HepG2 (cell line): ENCODE measurements at regions not wholly inside any gene's neighbourhood (a gene's known extent, or its start where the extent isn't known, plus 50 kb on each side); places are given as distances from the start of the nearest gene placed in this dataset.
A peak's percentile ranks its signal among the peaks of the same experiment; 100 is the strongest.

Experiments
- AFF4 ChIP-seq: sonication (generic); formaldehyde crosslinking; IDR thresholded peaks from 2 replicates; pipeline ENCODE4 v1.4.0; 2020; ENCODE audit warnings: missing genetic modification reagents
- BCL6 ChIP-seq: IDR thresholded peaks from 2 replicates; pipeline ENCODE4 v1.6.1; 2016; ENCODE audit warnings: missing genetic modification reagents, missing compliant biosample characterization
- CREM ChIP-seq, 2 experiments: sonication (generic) in 1 of 2; formaldehyde crosslinking in 1 of 2; IDR thresholded peaks; 2 replicates each; pipeline versions ENCODE4 v1.4.0 to v1.6.1; 2016 to 2020; ENCODE audit warnings: antibody characterized with exemption in 1 of 2, mild to moderate bottlenecking in 1 of 2, missing genetic modification reagents in 1 of 2
- MIER3 ChIP-seq: IDR thresholded peaks from 2 replicates; pipeline ENCODE4 v1.6.1; 2016; ENCODE audit warnings: missing compliant biosample characterization, borderline replicate concordance
- NR2F1 ChIP-seq, 2 experiments: fragments of 450-650 bp in 1 of 2; formaldehyde crosslinking in 1 of 2; IDR thresholded peaks; 2 replicates each; pipeline versions ENCODE4 v1.5.0 to v1.6.1; 2016 to 2020; ENCODE audit warnings: mild to moderate bottlenecking in 1 of 2, missing compliant biosample characterization in 1 of 2, missing genetic modification reagents in 1 of 2, moderate library complexity in 1 of 2
- PHF21A ChIP-seq: sonication (generic); formaldehyde crosslinking; IDR thresholded peaks from 2 replicates; pipeline ENCODE4 v1.5.0; 2020; ENCODE audit warnings: mild to moderate bottlenecking, missing genetic modification reagents
- POLR2AphosphoS5 ChIP-seq: IDR thresholded peaks from 2 replicates; pipeline ENCODE4 v1.6.1; 2012; ENCODE audit warnings: low read depth, low read length
- RXRA ChIP-seq: sonication (generic); formaldehyde crosslinking; IDR thresholded peaks from 2 replicates; pipeline ENCODE4 v1.5.1; 2020; ENCODE audit warnings: missing genetic modification reagents
- SRSF1 ChIP-seq: fragments of 200-400 bp; formaldehyde crosslinking; optimal IDR thresholded peaks from 2 replicates; pipeline ENCODE3; 2017; ENCODE audit warnings: mild to moderate bottlenecking, low read depth, low read length, moderate library complexity
- ZNF280D ChIP-seq: sonication (generic); formaldehyde crosslinking; IDR thresholded peaks from 2 replicates; pipeline ENCODE4 v1.5.1; 2020; ENCODE audit warnings: mild to moderate bottlenecking, missing genetic modification reagents
- ZNF292 ChIP-seq: sonication (generic); formaldehyde crosslinking; IDR thresholded peaks from 2 replicates; pipeline ENCODE4 v1.8.1; 2022; ENCODE audit warnings: mild to moderate bottlenecking, low read depth, missing genetic modification reagents, borderline replicate concordance
- ZNF564 ChIP-seq: sonication (generic); formaldehyde crosslinking; IDR thresholded peaks from 2 replicates; pipeline ENCODE4 v1.8.1; 2023; ENCODE audit warnings: mild to moderate bottlenecking, missing genetic modification reagents
- TF ChIP-seq, protein P1 (sequence below): IDR thresholded peaks from 2 replicates; pipeline ENCODE4 v1.6.1; 2016
- TF ChIP-seq, protein P2 (sequence below): sonication (generic); formaldehyde crosslinking; IDR thresholded peaks from 2 replicates; pipeline ENCODE4 v1.4.0; 2020; ENCODE audit warnings: mild to moderate bottlenecking, missing genetic modification reagents, borderline replicate concordance

- TF ChIP-seq RXRA (CRISPR knock-in tag) (peak; percentile 55; the same call in 1 of the 2 replicates), PHF21A (CRISPR knock-in tag) (peak; percentile 25; the same call in 1 of the 2 replicates), BCL6 (peak; percentile 82), CREM (IDR thresholded peaks at IDR 0.05) (peak; percentile 21; the same call in 1 of the 2 replicates), CREM (CRISPR knock-in tag; IDR thresholded peaks at IDR 0.05) (no peak), POLR2AphosphoS5 (no peak), AFF4 (CRISPR knock-in tag) (no peak), NR2F1 (CRISPR knock-in tag; IDR thresholded peaks at IDR 0.05) (peak in 1 of 2 experiments; percentile 12; a peak in 1 of 4 replicates), SRSF1 (no peak), MIER3 (CRISPR knock-in tag) (peak; percentile 67; the same call in 1 of the 2 replicates), ZNF292 (CRISPR knock-in tag) (peak; percentile 82; the same call in 1 of the 2 replicates), ZNF564 (CRISPR knock-in tag) (0 out of 2 replicates have a peak, but pooled peaks have one; percentile 17), ZNF280D (CRISPR knock-in tag) (peak; percentile 93; the same call in 1 of the 2 replicates)
- TF ChIP-seq, protein P1, sequence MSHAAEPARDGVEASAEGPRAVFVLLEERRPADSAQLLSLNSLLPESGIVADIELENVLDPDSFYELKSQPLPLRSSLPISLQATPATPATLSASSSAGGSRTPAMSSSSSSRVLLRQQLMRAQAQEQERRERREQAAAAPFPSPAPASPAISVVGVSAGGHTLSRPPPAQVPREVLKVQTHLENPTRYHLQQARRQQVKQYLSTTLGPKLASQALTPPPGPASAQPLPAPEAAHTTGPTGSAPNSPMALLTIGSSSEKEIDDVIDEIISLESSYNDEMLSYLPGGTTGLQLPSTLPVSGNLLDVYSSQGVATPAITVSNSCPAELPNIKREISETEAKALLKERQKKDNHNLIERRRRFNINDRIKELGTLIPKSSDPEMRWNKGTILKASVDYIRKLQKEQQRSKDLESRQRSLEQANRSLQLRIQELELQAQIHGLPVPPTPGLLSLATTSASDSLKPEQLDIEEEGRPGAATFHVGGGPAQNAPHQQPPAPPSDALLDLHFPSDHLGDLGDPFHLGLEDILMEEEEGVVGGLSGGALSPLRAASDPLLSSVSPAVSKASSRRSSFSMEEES (CRISPR knock-in tag): peak; percentile 45; the same call in 1 of the 2 replicates
- TF ChIP-seq, protein P2, sequence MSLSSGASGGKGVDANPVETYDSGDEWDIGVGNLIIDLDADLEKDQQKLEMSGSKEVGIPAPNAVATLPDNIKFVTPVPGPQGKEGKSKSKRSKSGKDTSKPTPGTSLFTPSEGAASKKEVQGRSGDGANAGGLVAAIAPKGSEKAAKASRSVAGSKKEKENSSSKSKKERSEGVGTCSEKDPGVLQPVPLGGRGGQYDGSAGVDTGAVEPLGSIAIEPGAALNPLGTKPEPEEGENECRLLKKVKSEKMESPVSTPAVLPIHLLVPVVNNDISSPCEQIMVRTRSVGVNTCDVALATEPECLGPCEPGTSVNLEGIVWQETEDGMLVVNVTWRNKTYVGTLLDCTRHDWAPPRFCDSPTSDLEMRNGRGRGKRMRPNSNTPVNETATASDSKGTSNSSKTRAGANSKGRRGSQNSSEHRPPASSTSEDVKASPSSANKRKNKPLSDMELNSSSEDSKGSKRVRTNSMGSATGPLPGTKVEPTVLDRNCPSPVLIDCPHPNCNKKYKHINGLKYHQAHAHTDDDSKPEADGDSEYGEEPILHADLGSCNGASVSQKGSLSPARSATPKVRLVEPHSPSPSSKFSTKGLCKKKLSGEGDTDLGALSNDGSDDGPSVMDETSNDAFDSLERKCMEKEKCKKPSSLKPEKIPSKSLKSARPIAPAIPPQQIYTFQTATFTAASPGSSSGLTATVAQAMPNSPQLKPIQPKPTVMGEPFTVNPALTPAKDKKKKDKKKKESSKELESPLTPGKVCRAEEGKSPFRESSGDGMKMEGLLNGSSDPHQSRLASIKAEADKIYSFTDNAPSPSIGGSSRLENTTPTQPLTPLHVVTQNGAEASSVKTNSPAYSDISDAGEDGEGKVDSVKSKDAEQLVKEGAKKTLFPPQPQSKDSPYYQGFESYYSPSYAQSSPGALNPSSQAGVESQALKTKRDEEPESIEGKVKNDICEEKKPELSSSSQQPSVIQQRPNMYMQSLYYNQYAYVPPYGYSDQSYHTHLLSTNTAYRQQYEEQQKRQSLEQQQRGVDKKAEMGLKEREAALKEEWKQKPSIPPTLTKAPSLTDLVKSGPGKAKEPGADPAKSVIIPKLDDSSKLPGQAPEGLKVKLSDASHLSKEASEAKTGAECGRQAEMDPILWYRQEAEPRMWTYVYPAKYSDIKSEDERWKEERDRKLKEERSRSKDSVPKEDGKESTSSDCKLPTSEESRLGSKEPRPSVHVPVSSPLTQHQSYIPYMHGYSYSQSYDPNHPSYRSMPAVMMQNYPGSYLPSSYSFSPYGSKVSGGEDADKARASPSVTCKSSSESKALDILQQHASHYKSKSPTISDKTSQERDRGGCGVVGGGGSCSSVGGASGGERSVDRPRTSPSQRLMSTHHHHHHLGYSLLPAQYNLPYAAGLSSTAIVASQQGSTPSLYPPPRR: peak; percentile 41; the same call in 1 of the 2 replicates
Observed at GRCh38 chr10:78539247-78539766, 505.6 kb downstream of the RPS24 start (continued).
